Tibial nerve (tissue), 4 donors: ENCODE measurements at regions not wholly inside any gene's neighbourhood (a gene's known extent, or its start where the extent isn't known, plus 50 kb on each side); places are given as distances from the start of the nearest gene placed in this dataset.

Experiments
- DNase-seq, 2 donors: peaks; one replicate each; pipeline ENCODE4 v3.0.0-alpha.2; 2019; ENCODE audit warnings: low spot score in 2 of 2
- H3K27ac ChIP-seq, 4 donors: fragments of 200-600 bp; sonication (generic) in 3 of 4; one replicate each; pipeline ENCODE4 v1.5.1; 2017 to 2019; ENCODE audit warnings: mild to moderate bottlenecking in 1 of 4
- H3K27me3 ChIP-seq, 2 donors: fragments of 200-600 bp; sonication (generic) in 1 of 2; one replicate each; pipeline versions ENCODE4 v1.5.1 to v1.6.0; 2017 to 2019
- H3K36me3 ChIP-seq, 3 donors: fragments of 200-600 bp; sonication (generic); one replicate each; pipeline ENCODE4 v1.5.1; 2018 to 2019
- H3K4me1 ChIP-seq, 4 donors: fragments of 200-600 bp; sonication (generic) in 3 of 4; one replicate each; pipeline ENCODE4 v1.5.1; 2017 to 2019
- H3K4me3 ChIP-seq, 4 donors: fragments of 200-600 bp; sonication (generic) in 3 of 4; one replicate each; pipeline ENCODE4 v1.5.1; 2017 to 2019; ENCODE audit warnings: mild to moderate bottlenecking in 1 of 4, moderate library complexity in 1 of 4
- H3K9me3 ChIP-seq, 4 donors: fragments of 200-600 bp; sonication (generic) in 3 of 4; one replicate each; pipeline ENCODE4 v1.5.1; 2017 to 2019
- EP300 ChIP-seq, 2 donors: sonication (generic); formaldehyde crosslinking; IDR thresholded peaks; one replicate each; pipeline ENCODE4 v1.6.1; 2017; ENCODE audit warnings: antibody characterized with exemption in 2 of 2, mild to moderate bottlenecking in 1 of 2
- POLR2A ChIP-seq, 2 donors: fragments of 450-650 bp; IDR thresholded peaks; one replicate each; pipeline ENCODE4 v1.6.1; 2017; ENCODE audit warnings: antibody characterized with exemption in 2 of 2, mild to moderate bottlenecking in 2 of 2, moderate library complexity in 2 of 2
- WGBS, 2 donors: methylation state at CpG; one replicate each; pipeline ENCODE4 v1.1.5; 2018; 5-methylcytosine and 5-hydroxymethylcytosine counted together
- TF ChIP-seq, protein P1 (sequence below), 5 experiments: fragments of 200-600 bp in 3 of 5; fragments of 450-650 bp in 2 of 5; sonication (generic) in 3 of 5; IDR thresholded peaks; one replicate each; pipeline ENCODE4 v1.5.1; 2016 to 2019; ENCODE audit warnings: antibody characterized with exemption in 5 of 5, mild to moderate bottlenecking in 3 of 5, moderate library complexity in 2 of 5

GRCh38 chr4:110798687-110799086 lies 175.8 kb upstream of the PITX2 start:
- H3K27me3 ChIP-seq: no peaks in the 10 kb centered on the region
- H3K9me3 ChIP-seq: no peaks in the 10 kb centered on the region
- H3K4me3 ChIP-seq: no peak overlapping the region
- no peak for TF ChIP-seq POLR2A (IDR thresholded peaks at IDR 0.05)
- TF ChIP-seq EP300 (IDR thresholded peaks at IDR 0.05): no peak
- TF ChIP-seq, protein P1, sequence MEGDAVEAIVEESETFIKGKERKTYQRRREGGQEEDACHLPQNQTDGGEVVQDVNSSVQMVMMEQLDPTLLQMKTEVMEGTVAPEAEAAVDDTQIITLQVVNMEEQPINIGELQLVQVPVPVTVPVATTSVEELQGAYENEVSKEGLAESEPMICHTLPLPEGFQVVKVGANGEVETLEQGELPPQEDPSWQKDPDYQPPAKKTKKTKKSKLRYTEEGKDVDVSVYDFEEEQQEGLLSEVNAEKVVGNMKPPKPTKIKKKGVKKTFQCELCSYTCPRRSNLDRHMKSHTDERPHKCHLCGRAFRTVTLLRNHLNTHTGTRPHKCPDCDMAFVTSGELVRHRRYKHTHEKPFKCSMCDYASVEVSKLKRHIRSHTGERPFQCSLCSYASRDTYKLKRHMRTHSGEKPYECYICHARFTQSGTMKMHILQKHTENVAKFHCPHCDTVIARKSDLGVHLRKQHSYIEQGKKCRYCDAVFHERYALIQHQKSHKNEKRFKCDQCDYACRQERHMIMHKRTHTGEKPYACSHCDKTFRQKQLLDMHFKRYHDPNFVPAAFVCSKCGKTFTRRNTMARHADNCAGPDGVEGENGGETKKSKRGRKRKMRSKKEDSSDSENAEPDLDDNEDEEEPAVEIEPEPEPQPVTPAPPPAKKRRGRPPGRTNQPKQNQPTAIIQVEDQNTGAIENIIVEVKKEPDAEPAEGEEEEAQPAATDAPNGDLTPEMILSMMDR (IDR thresholded peaks at IDR 0.05): no peak
- H3K4me1 ChIP-seq: no peaks in the 10 kb centered on the region
- no peaks in the 10 kb centered on the region for H3K36me3 ChIP-seq
- H3K27ac ChIP-seq: no peak overlapping the region
- 51 to 55% methylated on average over 13 of the region's 13 CpGs for WGBS, 2 donors
- DNase-seq: no peak

DNA sequence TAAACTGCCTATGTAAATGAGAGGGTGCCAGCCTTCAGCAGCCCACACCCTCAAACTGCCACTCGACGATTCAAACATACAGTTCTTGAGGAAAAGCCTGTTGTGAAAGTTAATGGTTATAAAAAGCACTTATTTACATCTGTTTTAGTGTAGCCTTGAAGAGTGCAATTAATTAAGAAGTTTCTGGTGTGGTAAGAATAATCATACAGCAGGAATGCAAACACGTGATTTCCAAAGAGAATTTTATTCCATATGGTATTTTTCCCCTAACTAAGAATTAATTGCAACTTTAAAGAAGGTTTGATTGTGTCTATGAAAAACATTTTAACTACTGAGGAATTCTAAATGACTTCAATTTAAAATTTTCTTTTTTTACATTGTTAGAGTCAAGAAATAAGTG lies 176.3 kb upstream of the PITX2 start:
- no peaks in the 10 kb centered on the region for H3K4me1 ChIP-seq
- no peaks in the 10 kb centered on the region for H3K36me3 ChIP-seq
- H3K27ac ChIP-seq: no peak overlapping the region
- TF ChIP-seq POLR2A (IDR thresholded peaks at IDR 0.05) (no peak), EP300 (IDR thresholded peaks at IDR 0.05) (no peak)
- TF ChIP-seq, protein P1 (IDR thresholded peaks at IDR 0.05): no peak
- no peak overlapping the region for H3K4me3 ChIP-seq
- no peaks in the 10 kb centered on the region for H3K27me3 ChIP-seq
- WGBS, 2 donors: 46 to 50% methylated on average over 3 of the region's 3 CpGs
- H3K9me3 ChIP-seq: no peaks in the 10 kb centered on the region
- no peak for DNase-seq

DNA sequence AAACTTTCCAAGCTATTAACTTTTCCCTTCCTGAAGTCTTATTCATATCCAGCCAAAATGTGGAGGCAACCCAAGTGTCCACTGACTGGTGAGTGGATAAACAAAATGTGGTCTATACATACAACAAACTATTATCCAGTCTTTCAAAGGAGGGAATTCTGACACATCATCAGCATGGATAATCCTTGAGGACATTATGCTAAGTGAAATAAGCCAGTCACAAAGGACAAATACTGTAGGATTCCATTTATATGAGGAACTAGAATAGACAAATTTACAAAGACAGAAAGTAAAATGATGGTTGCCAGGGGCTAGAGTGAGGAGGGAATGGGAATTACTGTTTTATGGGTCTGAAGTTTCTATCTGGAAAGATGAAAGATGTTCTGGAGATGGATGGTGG lies 178.7 kb upstream of the PITX2 start:
- TF ChIP-seq, protein P1 (IDR thresholded peaks at IDR 0.05): no peak
- TF ChIP-seq EP300 (IDR thresholded peaks at IDR 0.05) (no peak), POLR2A (IDR thresholded peaks at IDR 0.05) (no peak)
- H3K27ac ChIP-seq: no peak overlapping the region

DNA sequence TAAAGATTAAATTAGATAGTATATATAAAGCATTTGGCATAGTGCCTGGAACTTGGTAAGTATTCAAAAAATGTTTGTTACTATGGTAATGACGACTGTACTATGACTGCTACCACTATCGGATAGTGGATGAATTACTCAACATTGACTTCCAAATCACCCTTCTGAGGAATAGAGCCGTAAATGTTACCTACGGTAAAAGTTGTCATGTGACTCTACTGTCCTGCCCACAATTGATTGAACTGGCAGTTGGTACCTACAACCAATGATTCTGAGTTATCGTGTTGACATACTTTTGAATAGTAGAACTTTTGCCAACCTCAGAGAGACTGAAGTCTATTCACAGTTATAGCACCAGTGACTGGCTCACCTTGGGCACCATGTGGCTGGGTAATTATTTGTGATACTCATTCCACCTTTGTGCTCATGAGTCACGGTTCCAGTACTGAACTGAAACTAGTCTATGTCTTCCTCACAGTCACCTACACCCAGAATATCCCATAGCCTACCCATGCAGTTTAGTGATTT lies 185.5 kb upstream of the PITX2 start:
- Histone ChIP-seq H3K36me3 (no peaks in the 10 kb centered on the region), H3K9me3 (no peaks in the 10 kb centered on the region), H3K4me1 (no peaks in the 10 kb centered on the region), H3K4me3 (no peak overlapping the region), H3K27ac (no peak overlapping the region), H3K27me3 (no peaks in the 10 kb centered on the region)
- DNase-seq: no peak
- TF ChIP-seq, protein P1 (IDR thresholded peaks at IDR 0.05): no peak
- TF ChIP-seq EP300 (IDR thresholded peaks at IDR 0.05) (no peak), POLR2A (IDR thresholded peaks at IDR 0.05) (no peak)
- 58 to 68% methylated on average over 6 of the region's 6 CpGs for WGBS, 2 donors

More for the DNA sequence above, 178.7 kb upstream of the PITX2 start:
- Histone ChIP-seq H3K4me1 (no peaks in the 10 kb centered on the region), H3K9me3 (no peaks in the 10 kb centered on the region), H3K36me3 (no peaks in the 10 kb centered on the region), H3K27me3 (no peaks in the 10 kb centered on the region), H3K4me3 (no peak overlapping the region)
- no peak for DNase-seq

DNA sequence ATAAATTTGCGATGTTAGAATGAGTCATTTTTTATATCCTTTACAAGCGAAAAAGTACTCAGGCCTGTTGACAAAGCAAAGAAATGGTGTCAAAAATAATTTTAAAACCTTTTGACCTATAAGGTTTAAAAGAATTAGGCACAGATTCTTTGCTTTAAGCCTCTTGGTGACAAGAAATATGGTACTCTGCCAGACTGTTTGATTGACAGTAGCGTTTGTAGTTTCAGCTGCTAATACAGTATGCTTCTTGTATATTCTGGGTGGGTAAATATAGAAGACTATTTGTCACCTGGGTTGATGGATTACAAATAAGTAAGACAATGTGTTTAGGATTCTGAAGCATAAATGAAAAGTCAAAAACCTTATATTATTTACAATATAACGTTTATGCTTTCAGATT lies 193.1 kb upstream of the PITX2 start:
- WGBS, 2 donors: 85 to 87% methylated on average over 4 of the region's 4 CpGs
- Histone ChIP-seq H3K4me1 (no peaks in the 10 kb centered on the region), H3K9me3 (no peaks in the 10 kb centered on the region), H3K36me3 (no peaks in the 10 kb centered on the region), H3K27me3 (no peaks in the 10 kb centered on the region), H3K27ac (no peak overlapping the region), H3K4me3 (no peak overlapping the region)
- no peak for DNase-seq
- TF ChIP-seq EP300 (IDR thresholded peaks at IDR 0.05): no peak
- TF ChIP-seq, protein P1 (IDR thresholded peaks at IDR 0.05): no peak
- TF ChIP-seq POLR2A (IDR thresholded peaks at IDR 0.05): no peak
